HCT116 (cell line): ENCODE measurements at regions not wholly inside any gene's neighbourhood (a gene's known extent, or its start where the extent isn't known, plus 50 kb on each side); places are given as distances from the start of the nearest gene placed in this dataset.

Experiments used
- ATAC-seq: fragments of 200-7000 bp; cut with Tn5 transposase; 2 replicates; pipeline ENCODE4 v1.9.1; 2020; ENCODE audit warnings: mild to moderate bottlenecking, moderate library complexity
- BruUV-seq: library from RNA; stranded (reverse); fragments of 400-500 nt; replicated peaks from 2 replicates; lab custom pipeline; 2021; lab: Mats Ljungman, UMichigan
- CTCF ChIA-PET: fragments of 300-600 bp; sonication (Branson Sonifier 250); formaldehyde crosslinking; loops from one replicate; lab custom pipeline; 2021; ENCODE audit warnings: antibody characterized with exemption; lab: Charles Lee
- POLR2A ChIA-PET: fragments of 300-600, 350-600 bp; sonication (Branson Sonifier 250); formaldehyde crosslinking; loops from one replicate; lab custom pipeline; 2021; ENCODE audit warnings: antibody characterized with exemption; lab: Charles Lee
- RAD21 ChIA-PET, 2 experiments: fragments of 300-600 bp; sonication (Branson Sonifier 250); formaldehyde crosslinking; loops; one replicate each; lab custom pipeline; 2023; ENCODE audit warnings: low total read pairs in 2 of 2; ENCODE audit not compliant: uncharacterized antibody in 2 of 2, unreplicated experiment in 2 of 2, low non-redundant PET in 1 of 2; lab: Charles Lee
- DNase-seq: peaks from one replicate; pipeline ENCODE4 v3.0.0-alpha.2; 2010; ENCODE audit warnings: low read depth, low spot score
- H2AFZ ChIP-seq: fragments of 200-600 bp; shearing (Covaris generic), sonication (generic); 2 replicates; pipeline ENCODE4 v1.6.1; 2017; ENCODE audit warnings: low read depth, mixed run types, mixed read lengths, antibody characterized with exemption, low read length; ENCODE audit not compliant: poor library complexity, severe bottlenecking
- H3K27ac ChIP-seq: 2 replicates; pipeline ENCODE4 v1.5.1; 2012; ENCODE audit warnings: low read depth, low read length
- H3K27me3 ChIP-seq: fragments of 200-600 bp; sonication (generic); 2 replicates; pipeline ENCODE4 v1.6.1; 2016; ENCODE audit warnings: mixed run types, low read length, mixed read lengths; ENCODE audit not compliant: insufficient read depth
- H3K36me3 ChIP-seq, 2 experiments: fragments of 200-500 bp in 1 of 2; fragments of 200-600 bp in 1 of 2; sonication (Bioruptor generic) in 1 of 2; sonication (generic) in 1 of 2; 2 replicates each; pipeline versions ENCODE4 v1.5.1 to v1.6.1; 2014 to 2016; ENCODE audit warnings: low read length in 2 of 2, inconsistent platforms in 1 of 2, mixed read lengths in 1 of 2, mixed run types in 1 of 2; ENCODE audit not compliant: insufficient read depth in 2 of 2, control insufficient read depth in 1 of 2
- H3K4me1 ChIP-seq, 2 experiments: fragments of 200-600 bp in 1 of 2; sonication (generic) in 1 of 2; 2 replicates each; pipeline versions ENCODE4 v1.5.1 to v1.6.1; 2012 to 2017; ENCODE audit warnings: low read length in 2 of 2, inconsistent platforms in 1 of 2, mild to moderate bottlenecking in 1 of 2, mixed read lengths in 1 of 2, mixed run types in 1 of 2, moderate library complexity in 1 of 2; ENCODE audit not compliant: insufficient read depth in 2 of 2, control insufficient read depth in 1 of 2
- H3K4me2 ChIP-seq: fragments of 200-600 bp; sonication (generic); 2 replicates; pipeline ENCODE4 v1.6.1; 2017; ENCODE audit warnings: mixed run types, low read length, mixed read lengths
- H3K4me3 ChIP-seq, 2 experiments: fragments of 200-600 bp in 1 of 2; sonication (generic) in 1 of 2; replicated peaks in 1 of 2; 2 replicates each; pipeline ENCODE4 v1.5.1; 2011 to 2016; ENCODE audit warnings: low read length in 2 of 2, control low read depth in 1 of 2, low read depth in 1 of 2, mild to moderate bottlenecking in 1 of 2, mixed read lengths in 1 of 2, mixed run types in 1 of 2
- H3K79me2 ChIP-seq: fragments of 200-600 bp; sonication (generic); 2 replicates; pipeline ENCODE4 v1.6.1; 2017; ENCODE audit warnings: mild to moderate bottlenecking, mixed run types, low read length, moderate library complexity, mixed read lengths; ENCODE audit not compliant: insufficient read depth
- H3K9ac ChIP-seq: fragments of 200-600 bp; sonication (generic); 2 replicates; pipeline ENCODE4 v1.6.1; 2016; ENCODE audit warnings: low read length, mixed read lengths
- H3K9me2 ChIP-seq: fragments of 200-600 bp; sonication (generic), shearing (Covaris generic); 2 replicates; pipeline ENCODE4 v1.6.1; 2017; ENCODE audit warnings: mixed run types, mild to moderate bottlenecking, moderate library complexity; ENCODE audit not compliant: insufficient read depth
- H3K9me3 ChIP-seq, 2 experiments: fragments of 200-500 bp in 1 of 2; fragments of 200-600 bp in 1 of 2; sonication (Bioruptor generic) in 1 of 2; sonication (generic) in 1 of 2; 2 replicates each; pipeline ENCODE4 v1.6.1; 2014 to 2017; ENCODE audit warnings: low read length in 2 of 2, mixed read lengths in 2 of 2, inconsistent platforms in 1 of 2, low read depth in 1 of 2, mild to moderate bottlenecking in 1 of 2, mixed run types in 1 of 2, moderate library complexity in 1 of 2; ENCODE audit not compliant: control insufficient read depth in 1 of 2, insufficient read depth in 1 of 2
- H4K20me1 ChIP-seq: fragments of 200-600 bp; sonication (generic), shearing (Covaris generic); 2 replicates; pipeline ENCODE4 v1.6.1; 2017; ENCODE audit warnings: mixed run types, mild to moderate bottlenecking, moderate library complexity; ENCODE audit not compliant: insufficient read depth
- ATF3 ChIP-seq: IDR thresholded peaks from 2 replicates; pipeline ENCODE4 v1.6.1; 2012
- CBX3 ChIP-seq: IDR thresholded peaks from 2 replicates; pipeline ENCODE4 v1.6.1; 2012; ENCODE audit warnings: low read depth
- EGR1 ChIP-seq: IDR thresholded peaks from 2 replicates; pipeline ENCODE4 v1.6.1; 2012; ENCODE audit warnings: low read depth
- ELF1 ChIP-seq: IDR thresholded peaks from 2 replicates; pipeline ENCODE4 v1.6.1; 2012; ENCODE audit warnings: low read depth, borderline replicate concordance
- EZH2 ChIP-seq: fragments of 200-600 bp; sonication (generic); IDR thresholded peaks from 2 replicates; pipeline ENCODE4 v1.6.1; 2017; ENCODE audit warnings: antibody characterized with exemption, mixed run types
- EZH2phosphoT487 ChIP-seq: fragments of 200-600 bp; IDR thresholded peaks from 2 replicates; pipeline ENCODE4 v1.6.1; 2018; ENCODE audit warnings: antibody characterized with exemption, borderline replicate concordance
- FOSL1 ChIP-seq: IDR thresholded peaks from 2 replicates; pipeline ENCODE4 v1.6.1; 2012; ENCODE audit warnings: low read depth
- POLR2AphosphoS5 ChIP-seq: IDR thresholded peaks from 2 replicates; pipeline ENCODE4 v1.6.1; 2011; ENCODE audit warnings: mild to moderate bottlenecking, low read depth, low read length, moderate library complexity
- RAD21 ChIP-seq: IDR thresholded peaks from 2 replicates; pipeline ENCODE4 v1.6.1; 2012; ENCODE audit warnings: low read depth, mild to moderate bottlenecking
- REST ChIP-seq: IDR thresholded peaks from 2 replicates; pipeline ENCODE4 v1.6.1; 2012; ENCODE audit warnings: low read depth
- SIN3A ChIP-seq: IDR thresholded peaks from 2 replicates; pipeline ENCODE4 v1.6.1; 2012; ENCODE audit warnings: low read depth
- SRF ChIP-seq: IDR thresholded peaks from 2 replicates; pipeline ENCODE4 v1.6.1; 2012; ENCODE audit warnings: low read depth
- TCF7L2 ChIP-seq: IDR thresholded peaks from 2 replicates; pipeline ENCODE4 v1.7.0; 2011; ENCODE audit warnings: borderline replicate concordance, inconsistent platforms; ENCODE audit not compliant: insufficient read depth, insufficient read length; ENCODE audit errors: extremely low read depth
- YY1 ChIP-seq: IDR thresholded peaks from 2 replicates; pipeline ENCODE4 v1.6.1; 2011; ENCODE audit warnings: low read length, low read depth, moderate library complexity, mild to moderate bottlenecking; ENCODE audit not compliant: insufficient replicate concordance; ENCODE audit errors: extremely low read depth
- ZFX ChIP-seq: fragments of 450-650 bp; IDR thresholded peaks from 2 replicates; pipeline ENCODE4 v1.6.1; 2017
- intact Hi-C: fragments of 100-400 bp; cut with micrococcal nuclease; formaldehyde crosslinking; loops from 2 replicates; pipeline ENCODE4 v1.10.0; 2022
- TF ChIP-seq, protein P1 (sequence below): IDR thresholded peaks from 2 replicates; pipeline ENCODE4 v1.6.1; 2012
- TF ChIP-seq, protein P2 (sequence below), 3 experiments: fragments of 200-600 bp in 1 of 3; sonication (generic) in 1 of 3; IDR thresholded peaks in 2 of 3; conservative IDR thresholded peaks in 1 of 3; 2 replicates each; pipeline ENCODE4 v1.5.1; 2012 to 2017; ENCODE audit warnings: low read depth in 2 of 3, low read length in 2 of 3, antibody characterized with exemption in 1 of 3, borderline replicate concordance in 1 of 3, control low read depth in 1 of 3, mild to moderate bottlenecking in 1 of 3, mixed read lengths in 1 of 3, mixed run types in 1 of 3, moderate library complexity in 1 of 3; ENCODE audit not compliant: insufficient read depth in 1 of 3

GRCh38 chrX:150199181-150199580, 163.9 kb upstream of the MAMLD1 start (continued):
- no peak for TF ChIP-seq REST

GRCh38 chrX:150199803-150200202, 163.3 kb upstream of the MAMLD1 start:
- H3K4me2 ChIP-seq = no peak overlapping the region
- CTCF ChIA-PET = no interaction called here
- TF ChIP-seq RAD21 (no peak), CBX3 (no peak), EGR1 (no peak), REST (no peak), EZH2 (no peak), SRF (no peak), YY1 (no peak), EZH2phosphoT487 (no peak), SIN3A (no peak), ZFX (no peak), POLR2AphosphoS5 (no peak), FOSL1 (no peak), ELF1 (no peak), TCF7L2 (no peak), ATF3 (no peak)
- TF ChIP-seq, protein P1, sequence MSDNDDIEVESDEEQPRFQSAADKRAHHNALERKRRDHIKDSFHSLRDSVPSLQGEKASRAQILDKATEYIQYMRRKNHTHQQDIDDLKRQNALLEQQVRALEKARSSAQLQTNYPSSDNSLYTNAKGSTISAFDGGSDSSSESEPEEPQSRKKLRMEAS = no peak
- TF ChIP-seq, protein P2, sequence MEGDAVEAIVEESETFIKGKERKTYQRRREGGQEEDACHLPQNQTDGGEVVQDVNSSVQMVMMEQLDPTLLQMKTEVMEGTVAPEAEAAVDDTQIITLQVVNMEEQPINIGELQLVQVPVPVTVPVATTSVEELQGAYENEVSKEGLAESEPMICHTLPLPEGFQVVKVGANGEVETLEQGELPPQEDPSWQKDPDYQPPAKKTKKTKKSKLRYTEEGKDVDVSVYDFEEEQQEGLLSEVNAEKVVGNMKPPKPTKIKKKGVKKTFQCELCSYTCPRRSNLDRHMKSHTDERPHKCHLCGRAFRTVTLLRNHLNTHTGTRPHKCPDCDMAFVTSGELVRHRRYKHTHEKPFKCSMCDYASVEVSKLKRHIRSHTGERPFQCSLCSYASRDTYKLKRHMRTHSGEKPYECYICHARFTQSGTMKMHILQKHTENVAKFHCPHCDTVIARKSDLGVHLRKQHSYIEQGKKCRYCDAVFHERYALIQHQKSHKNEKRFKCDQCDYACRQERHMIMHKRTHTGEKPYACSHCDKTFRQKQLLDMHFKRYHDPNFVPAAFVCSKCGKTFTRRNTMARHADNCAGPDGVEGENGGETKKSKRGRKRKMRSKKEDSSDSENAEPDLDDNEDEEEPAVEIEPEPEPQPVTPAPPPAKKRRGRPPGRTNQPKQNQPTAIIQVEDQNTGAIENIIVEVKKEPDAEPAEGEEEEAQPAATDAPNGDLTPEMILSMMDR (IDR thresholded peaks at IDR 0.05 in 2 of 3, conservative IDR thresholded peaks at IDR 0.05 in 1 of 3; ENCODE audit: borderline replicate concordance in 1 of 3, insufficient read depth in 1 of 3, low read depth in 2 of 3, low read length in 2 of 3) = no peak

More at GRCh38 chrX:150199803-150200202, 163.3 kb upstream of the MAMLD1 start:
- Histone ChIP-seq H3K9me3 (no peaks in the 10 kb centered on the region), H3K4me1 (peaks cover 7 to 17% of the 10 kb centered on the region in 2 experiments), H3K9ac (no peak overlapping the region), H3K27me3 (no peaks in the 10 kb centered on the region), H3K27ac (no peak overlapping the region), H3K36me3 (no peaks in the 10 kb centered on the region), H3K9me2 (no peaks in the 10 kb centered on the region), H3K4me3 (no peak overlapping the region), H4K20me1 (no peaks in the 10 kb centered on the region), H3K79me2 (no peaks in the 10 kb centered on the region), H2AFZ (no peak overlapping the region)
- ATAC-seq (no peak), DNase-seq (no peak)
- ChIA-PET POLR2A (no interaction called here), RAD21 (no interaction called here)
- no TSS peak for BruUV-seq
- intact Hi-C loops = loop anchor here (10.0 kb wide), 2 partner anchors 235 to 295 kb away; no protein-coding TSS in a partner anchor
